ENCODE measurements at regions not wholly inside any gene's neighbourhood (a gene's known extent, or its start where the extent isn't known, plus 50 kb on each side); places are given as distances from the start of the nearest gene placed in this dataset.

GRCh38 chr14:39626589-39627576 lies 194.7 kb upstream of the FBXO33 start:
- no peaks in the 10 kb centered on the region for H3K4me1 Mint-ChIP-seq (ENCODE audit: low read depth)
- H3K27me3 Mint-ChIP-seq = no peaks in the 10 kb centered on the region
- intact Hi-C loops (cut with micrococcal nuclease) = no loop called here
- no peak overlapping the region for H3K4me3 Mint-ChIP-seq
- TF ChIP-seq CTCF (IDR thresholded peaks at IDR 0.05) = no peak
- ChIA-PET POLR2A (no interaction called here), CTCF (interaction anchor here (0.9 kb wide), 1 partner anchor 136 kb away, joined by 3 read pairs; no protein-coding TSS in a partner anchor)
- ATAC-seq = no peak
- H3K27ac Mint-ChIP-seq = no peak overlapping the region
- H3K9me3 Mint-ChIP-seq = peaks cover 37% of the 10 kb centered on the region
- H3K36me3 Mint-ChIP-seq (ENCODE audit: low read depth) = peaks cover 4% of the 10 kb centered on the region
- no peak for DNase-seq

GRCh38 chr14:39621678-39622077 lies 189.4 kb upstream of the FBXO33 start:
- intact Hi-C loops (cut with micrococcal nuclease) = no loop called here
- no peak overlapping the region for H3K27ac Mint-ChIP-seq
- H3K4me1 Mint-ChIP-seq (ENCODE audit: low read depth) = no peaks in the 10 kb centered on the region
- no peak overlapping the region for H3K4me3 Mint-ChIP-seq
- H3K9me3 Mint-ChIP-seq = peaks cover 38% of the 10 kb centered on the region
- ATAC-seq = no peak
- no peak for DNase-seq
- ChIA-PET POLR2A (no interaction called here), CTCF (no interaction called here)
- TF ChIP-seq CTCF (IDR thresholded peaks at IDR 0.05) = no peak
- no peaks in the 10 kb centered on the region for H3K27me3 Mint-ChIP-seq
- peaks cover 4% of the 10 kb centered on the region for H3K36me3 Mint-ChIP-seq (ENCODE audit: low read depth)

GRCh38 chr14:39621223-39621622 lies 189.0 kb upstream of the FBXO33 start:
- Mint-ChIP-seq H3K27me3 (no peaks in the 10 kb centered on the region), H3K27ac (no peak overlapping the region), H3K36me3 (ENCODE audit: low read depth) (peaks cover 4% of the 10 kb centered on the region), H3K9me3 (peaks cover 38% of the 10 kb centered on the region), H3K4me3 (no peak overlapping the region), H3K4me1 (ENCODE audit: low read depth) (no peaks in the 10 kb centered on the region)
- no peak for ATAC-seq
- no peak for TF ChIP-seq CTCF (IDR thresholded peaks at IDR 0.05)
- intact Hi-C loops (cut with micrococcal nuclease) = no loop called here
- DNase-seq = no peak
- ChIA-PET CTCF (no interaction called here), POLR2A (no interaction called here)

GRCh38 chr14:39617537-39617936 lies 185.3 kb upstream of the FBXO33 start:
- POLR2A ChIA-PET = no interaction called here
- Mint-ChIP-seq H3K4me3 (no peak overlapping the region), H3K9me3 (peaks cover 19% of the 10 kb centered on the region), H3K27ac (no peak overlapping the region), H3K36me3 (ENCODE audit: low read depth) (peaks cover 4% of the 10 kb centered on the region), H3K27me3 (no peaks in the 10 kb centered on the region), H3K4me1 (ENCODE audit: low read depth) (peaks cover 3% of the 10 kb centered on the region)
- ATAC-seq = no peak
- intact Hi-C loops (cut with micrococcal nuclease) = no loop called here
- CTCF ChIA-PET = no interaction called here
- TF ChIP-seq CTCF (IDR thresholded peaks at IDR 0.05) = no peak
- DNase-seq = no peak

- Mint-ChIP-seq H3K9me3 (peaks cover 13% of the 10 kb centered on the region), H3K27ac (no peak overlapping the region), H3K4me1 (ENCODE audit: low read depth) (peaks cover 3% of the 10 kb centered on the region), H3K4me3 (no peak overlapping the region), H3K36me3 (ENCODE audit: low read depth) (no peaks in the 10 kb centered on the region), H3K27me3 (no peaks in the 10 kb centered on the region)
- ChIA-PET POLR2A (no interaction called here), CTCF (no interaction called here)
- no peak for TF ChIP-seq CTCF (IDR thresholded peaks at IDR 0.05)
- DNase-seq (no peak), ATAC-seq (no peak)
- intact Hi-C loops (cut with micrococcal nuclease) = no loop called here
Observed at GRCh38 chr14:39615352-39615751, 183.1 kb upstream of the FBXO33 start.
